ENCODE measurements at regions not wholly inside any gene's neighbourhood (a gene's known extent, or its start where the extent isn't known, plus 50 kb on each side); places are given as distances from the start of the nearest gene placed in this dataset.

GRCh38 chr1:70916034-70916427 lies 131.6 kb downstream of the PTGER3 start:
- intact Hi-C loops (cut with micrococcal nuclease; ENCODE audit: unreplicated experiment) = no loop called here
- BruUV-seq (replicated peaks) = no TSS peak
- TF ChIP-seq ZNF180 (CRISPR knock-in tag; IDR thresholded peaks at IDR 0.05; ENCODE audit: borderline replicate concordance, low read depth) = no peak
- TF ChIP-seq ZBTB39 (CRISPR knock-in tag; IDR thresholded peaks at IDR 0.05) = no peak
- no peak for TF ChIP-seq CENPX (CRISPR knock-in tag; IDR thresholded peaks at IDR 0.05)
- TF ChIP-seq TRIM22 (IDR thresholded peaks at IDR 0.05) = no peak
- TF ChIP-seq ZNF691 (CRISPR knock-in tag; IDR thresholded peaks at IDR 0.05; ENCODE audit: borderline replicate concordance, low read depth) = no peak
- no peak for TF ChIP-seq GMEB2 (CRISPR knock-in tag; IDR thresholded peaks at IDR 0.05; ENCODE audit: low read depth)
- no peak for TF ChIP-seq ZNF264 (CRISPR knock-in tag; IDR thresholded peaks at IDR 0.05)
- no peak for TF ChIP-seq RNF219 (CRISPR knock-in tag; IDR thresholded peaks at IDR 0.05)
- no peak for TF ChIP-seq ZNF430 (CRISPR knock-in tag; IDR thresholded peaks at IDR 0.05)
- TF ChIP-seq ZNF839 (CRISPR knock-in tag; IDR thresholded peaks at IDR 0.05; ENCODE audit: borderline replicate concordance) = no peak
- TF ChIP-seq TERF1 (CRISPR knock-in tag; IDR thresholded peaks at IDR 0.05) = no peak
- TF ChIP-seq GFI1 (CRISPR knock-in tag; IDR thresholded peaks at IDR 0.05; ENCODE audit: borderline replicate concordance) = no peak
- no peak for TF ChIP-seq ZBTB21 (CRISPR knock-in tag; IDR thresholded peaks at IDR 0.05)
- no peak for TF ChIP-seq ZNF292 (CRISPR knock-in tag; IDR thresholded peaks at IDR 0.05; ENCODE audit: borderline replicate concordance, low read depth)
- TF ChIP-seq MLLT10 (CRISPR knock-in tag; IDR thresholded peaks at IDR 0.05) = no peak
- no peak for TF ChIP-seq ZNF616 (CRISPR knock-in tag; IDR thresholded peaks at IDR 0.05; ENCODE audit: low read depth)

More at GRCh38 chr1:70916034-70916427, 131.6 kb downstream of the PTGER3 start:
- in situ Hi-C loops (cut with HindIII; ENCODE audit: extremely low pct_ligation_motif_present, low pct_unique_long_range_greater_than_20kb) = no loop called here
- Histone ChIP-seq H3K4me2 (ENCODE audit: low read depth, low read length) (no peak overlapping the region), H3K4me3 (replicated peaks in 1 of 3; ENCODE audit: insufficient read depth in 1 of 3, low read depth in 2 of 3, low read length in 3 of 3) (no peak overlapping the region), H3K27me3 (ENCODE audit: control insufficient read depth in 1 of 2, insufficient read depth in 2 of 2, low read length in 2 of 2) (no peaks in the 10 kb centered on the region), H3K36me3 (replicated peaks in 1 of 2; ENCODE audit: control insufficient read depth in 1 of 2, insufficient read depth in 2 of 2, low read length in 2 of 2) (no peaks in the 10 kb centered on the region), H3K79me2 (ENCODE audit: insufficient read depth, low read length) (no peaks in the 10 kb centered on the region), H3K4me1 (ENCODE audit: insufficient read depth, low read length) (no peaks in the 10 kb centered on the region), H3K9ac (ENCODE audit: insufficient read depth, low read depth, low read length) (no peak overlapping the region), H3K27ac (ENCODE audit: extremely low read length, insufficient read depth, low read length) (no peak overlapping the region), H2AFZ (ENCODE audit: low read length) (no peak overlapping the region), H4K20me1 (ENCODE audit: insufficient read depth, low read length) (no peaks in the 10 kb centered on the region), H3K9me3 (ENCODE audit: low read length) (peaks cover 28% of the 10 kb centered on the region; the same call in 1 of the 2 replicates)
- CTCF ChIA-PET (ENCODE audit: low intra/inter-chr PET ratio, low total read pairs) = no interaction called here
- POLR2A ChIA-PET = no interaction called here
- DNase-seq (ENCODE audit: low spot score) (no peak), ATAC-seq (no peak), FAIRE-seq (no peak)
- WGBS (ENCODE audit: low lambda C conversion rate) = 0% methylated on average over 2 of the region's 2 CpGs
